ENCODE measurements at regions not wholly inside any gene's neighbourhood (a gene's known extent, or its start where the extent isn't known, plus 50 kb on each side); places are given as distances from the start of the nearest gene placed in this dataset.

DNA sequence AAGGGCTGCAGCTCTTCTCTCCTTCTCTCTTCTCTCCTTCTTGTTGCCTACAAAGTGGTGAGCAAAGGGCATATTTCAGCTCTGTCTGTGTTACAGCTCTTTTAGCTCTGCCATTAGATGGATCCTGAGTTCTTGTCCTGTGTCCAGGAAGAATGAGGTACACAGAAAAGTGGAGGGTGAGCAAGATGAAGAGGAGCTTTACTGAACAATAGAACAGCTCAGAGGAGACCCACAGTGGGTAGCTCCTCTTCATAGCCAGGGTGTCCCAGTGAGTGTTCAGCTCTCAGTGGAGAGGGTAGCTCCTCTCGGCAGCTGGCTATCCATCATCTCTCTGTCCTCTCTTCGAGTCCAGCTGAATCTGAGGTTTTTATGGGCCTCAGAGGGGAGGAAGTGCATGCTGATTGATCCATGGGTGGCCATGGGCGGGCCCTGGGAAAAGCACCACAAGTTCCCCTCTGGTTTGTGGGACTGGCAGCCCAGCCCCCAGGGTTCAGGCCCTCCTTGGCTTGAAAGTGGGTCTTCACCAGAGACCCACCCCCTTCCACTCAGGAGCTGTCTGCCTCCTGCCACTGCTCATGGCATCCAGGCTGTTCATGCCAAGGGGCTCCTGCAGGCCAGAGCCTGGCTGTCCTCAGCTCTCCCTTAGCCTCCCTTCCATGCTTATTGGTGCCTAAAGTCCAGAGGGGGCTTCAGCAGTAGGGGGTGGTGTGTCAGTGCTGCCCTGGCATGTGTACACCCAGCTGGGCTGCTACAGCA lies 109.1 kb upstream of the FAM180A start:
- intact Hi-C loops (cut with DNase I), result no loop called here
- Histone ChIP-seq H3K9me3 (no peaks in the 10 kb centered on the region), H3K4me1 (ENCODE audit: insufficient read depth) (no peaks in the 10 kb centered on the region), H3K27me3 (no peaks in the 10 kb centered on the region), H3K36me3 (no peaks in the 10 kb centered on the region), H3K27ac (no peak overlapping the region), H3K4me3 (no peak overlapping the region)
- DNase-seq, result no peak
- WGBS, 3 donors, result 84 to 98% (median 94%) methylated on average over 3 of the region's 3 CpGs
- no peak for TF ChIP-seq EP300 (IDR thresholded peaks at IDR 0.05)
- no peak for TF ChIP-seq POLR2A (IDR thresholded peaks at IDR 0.05)
- TF ChIP-seq, protein P1, sequence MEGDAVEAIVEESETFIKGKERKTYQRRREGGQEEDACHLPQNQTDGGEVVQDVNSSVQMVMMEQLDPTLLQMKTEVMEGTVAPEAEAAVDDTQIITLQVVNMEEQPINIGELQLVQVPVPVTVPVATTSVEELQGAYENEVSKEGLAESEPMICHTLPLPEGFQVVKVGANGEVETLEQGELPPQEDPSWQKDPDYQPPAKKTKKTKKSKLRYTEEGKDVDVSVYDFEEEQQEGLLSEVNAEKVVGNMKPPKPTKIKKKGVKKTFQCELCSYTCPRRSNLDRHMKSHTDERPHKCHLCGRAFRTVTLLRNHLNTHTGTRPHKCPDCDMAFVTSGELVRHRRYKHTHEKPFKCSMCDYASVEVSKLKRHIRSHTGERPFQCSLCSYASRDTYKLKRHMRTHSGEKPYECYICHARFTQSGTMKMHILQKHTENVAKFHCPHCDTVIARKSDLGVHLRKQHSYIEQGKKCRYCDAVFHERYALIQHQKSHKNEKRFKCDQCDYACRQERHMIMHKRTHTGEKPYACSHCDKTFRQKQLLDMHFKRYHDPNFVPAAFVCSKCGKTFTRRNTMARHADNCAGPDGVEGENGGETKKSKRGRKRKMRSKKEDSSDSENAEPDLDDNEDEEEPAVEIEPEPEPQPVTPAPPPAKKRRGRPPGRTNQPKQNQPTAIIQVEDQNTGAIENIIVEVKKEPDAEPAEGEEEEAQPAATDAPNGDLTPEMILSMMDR (IDR thresholded peaks at IDR 0.05), result no peak

- intact Hi-C loops (cut with DNase I), result no loop called here
- TF ChIP-seq POLR2A (IDR thresholded peaks at IDR 0.05), result no peak
- TF ChIP-seq EP300 (IDR thresholded peaks at IDR 0.05), result no peak
- TF ChIP-seq, protein P1 (IDR thresholded peaks at IDR 0.05), result no peak
- Histone ChIP-seq H3K4me3 (no peak overlapping the region), H3K27ac (no peak overlapping the region), H3K27me3 (no peaks in the 10 kb centered on the region), H3K4me1 (ENCODE audit: insufficient read depth) (no peaks in the 10 kb centered on the region), H3K36me3 (no peaks in the 10 kb centered on the region), H3K9me3 (no peaks in the 10 kb centered on the region)
- no peak for DNase-seq
- 49 to 62% (median 50%) methylated on average over 6 of the region's 6 CpGs for WGBS, 3 donors
Measured at GRCh38 chr7:135856356-135857144, 107.9 kb upstream of the FAM180A start.

DNA sequence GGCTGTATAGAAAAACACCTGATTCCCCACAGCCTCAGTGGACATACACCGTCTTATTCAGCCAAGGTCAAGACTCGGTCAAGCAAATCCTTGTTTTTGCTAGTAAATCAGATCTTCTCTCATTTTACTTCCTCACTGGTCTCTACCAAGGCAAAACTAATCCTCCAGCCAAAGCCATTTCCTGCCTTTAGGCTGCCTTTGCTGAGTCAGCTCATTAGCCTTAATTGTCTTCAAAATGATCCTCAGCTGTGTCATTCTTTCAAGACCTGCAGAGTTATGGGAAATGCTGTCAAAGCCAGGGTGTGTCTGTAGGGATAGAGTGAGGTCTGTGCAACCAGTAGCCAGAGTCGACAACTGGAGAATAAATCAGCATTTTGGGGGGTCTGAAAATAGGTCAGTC lies 107.2 kb upstream of the FAM180A start:
- 14 to 23% (median 23%) methylated on average over 3 of the region's 3 CpGs for WGBS, 3 donors
- H3K4me3 ChIP-seq, result no peak overlapping the region
- TF ChIP-seq, protein P1 (IDR thresholded peaks at IDR 0.05), result no peak
- TF ChIP-seq EP300 (IDR thresholded peaks at IDR 0.05) (no peak), POLR2A (IDR thresholded peaks at IDR 0.05) (no peak)
- no peaks in the 10 kb centered on the region for H3K27me3 ChIP-seq
- intact Hi-C loops (cut with DNase I), result no loop called here
- no peaks in the 10 kb centered on the region for H3K4me1 ChIP-seq (ENCODE audit: insufficient read depth)
- DNase-seq, result no peak
- no peaks in the 10 kb centered on the region for H3K36me3 ChIP-seq
- H3K27ac ChIP-seq, result no peak overlapping the region
- H3K9me3 ChIP-seq, result no peaks in the 10 kb centered on the region

DNA sequence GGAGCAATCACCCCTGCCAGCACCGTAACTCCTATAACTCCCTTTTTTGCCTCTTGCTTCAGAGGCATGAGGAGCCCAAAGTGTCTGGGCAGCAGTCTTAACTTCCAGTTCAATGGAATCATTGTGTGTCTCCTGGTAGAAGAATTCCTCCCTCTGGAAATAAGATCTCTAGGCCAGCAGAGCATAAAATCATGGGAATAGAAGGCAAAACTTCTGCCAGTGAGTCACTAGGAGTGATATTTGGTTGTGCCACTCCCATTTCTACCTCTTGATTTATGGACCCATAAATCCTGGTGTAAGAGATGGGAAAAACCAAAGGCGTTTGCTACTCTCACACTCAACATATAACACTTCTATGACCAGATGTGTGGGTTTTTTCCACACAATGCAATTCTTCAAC lies 104.9 kb upstream of the FAM180A start:
- TF ChIP-seq, protein P1 (IDR thresholded peaks at IDR 0.05), result no peak
- no peak for TF ChIP-seq POLR2A (IDR thresholded peaks at IDR 0.05)
- TF ChIP-seq EP300 (IDR thresholded peaks at IDR 0.05), result no peak
- Histone ChIP-seq H3K9me3 (no peaks in the 10 kb centered on the region), H3K27me3 (no peaks in the 10 kb centered on the region), H3K4me3 (no peak overlapping the region), H3K27ac (no peak overlapping the region), H3K4me1 (ENCODE audit: insufficient read depth) (no peaks in the 10 kb centered on the region), H3K36me3 (no peaks in the 10 kb centered on the region)
- WGBS, 3 donors, result 64 to 71% (median 69%) methylated on average over 2 of the region's 2 CpGs
- DNase-seq, result no peak
- intact Hi-C loops (cut with DNase I), result no loop called here
